ENCODE measurements at regions not wholly inside any gene's neighbourhood (a gene's known extent, or its start where the extent isn't known, plus 50 kb on each side); places are given as distances from the start of the nearest gene placed in this dataset.

DNA sequence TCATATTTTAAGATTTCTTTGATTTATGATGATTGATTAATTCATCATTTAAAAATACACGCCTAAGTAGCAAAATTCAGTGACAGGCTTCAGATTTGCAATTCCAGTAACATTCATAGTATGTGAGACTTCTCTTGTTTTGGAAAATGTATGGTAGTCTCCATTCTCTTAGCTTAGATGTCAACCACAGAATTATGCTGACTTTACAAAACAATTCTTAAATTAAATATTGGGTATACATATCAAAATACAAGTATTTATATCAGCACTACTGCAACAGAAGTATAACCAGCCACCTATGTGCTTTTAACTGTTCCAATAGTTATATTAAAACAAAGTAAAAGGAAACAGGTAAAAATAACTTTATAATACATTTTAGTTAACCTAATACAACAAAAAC is 1328.6 kb upstream of the ADGRL2 start:
- TF ChIP-seq CTCF (IDR thresholded peaks at IDR 0.05; ENCODE audit: low read length) (no peak), EZH2 (IDR thresholded peaks at IDR 0.05; ENCODE audit: borderline replicate concordance, low read length) (no peak)
